Hindlimb muscle (tissue), 1 donor: ENCODE measurements at regions not wholly inside any gene's neighbourhood (a gene's known extent, or its start where the extent isn't known, plus 50 kb on each side); places are given as distances from the start of the nearest gene placed in this dataset.

Experiments used
- DNase-seq: peaks from one replicate; pipeline ENCODE4 v3.0.0-alpha.2; 2013

GRCh38 chr2:9681427-9681817 is 50.6 kb upstream of the YWHAQ start:
- DNase-seq = no peak

- DNase-seq = no peak
These were observed 54.8 kb upstream of the YWHAQ start for GRCh38 chr2:9685637-9686036.

- DNase-seq = no peak
These were observed 55.3 kb upstream of the YWHAQ start for GRCh38 chr2:9686061-9686460.

- DNase-seq = no peak
These were observed 59.5 kb upstream of the YWHAQ start for GRCh38 chr2:9690252-9690651.

- DNase-seq = no peak
These were observed 60.1 kb upstream of the YWHAQ start for GRCh38 chr2:9690716-9691498.

GRCh38 chr2:9692456-9693195 is 61.8 kb upstream of the YWHAQ start:
- DNase-seq = no peak

GRCh38 chr2:9693196-9693491 is 62.3 kb upstream of the YWHAQ start:
- DNase-seq = no peak

- no peak for DNase-seq
These were observed 62.8 kb upstream of the YWHAQ start for GRCh38 chr2:9693646-9694045.

- DNase-seq = no peak
These were observed 64.0 kb upstream of the YWHAQ start for GRCh38 chr2:9694661-9695234.

- no peak for DNase-seq
These were observed 65.1 kb upstream of the YWHAQ start for GRCh38 chr2:9695941-9696340.

- DNase-seq = no peak
These were observed 65.9 kb upstream of the YWHAQ start for GRCh38 chr2:9696731-9697130.

- DNase-seq = no peak
These were observed 67.1 kb upstream of the YWHAQ start for GRCh38 chr2:9697909-9698308.

GRCh38 chr2:9699139-9700108 is 68.6 kb upstream of the YWHAQ start:
- DNase-seq = no peak

GRCh38 chr2:9700109-9700495 is 69.3 kb upstream of the YWHAQ start:
- no peak for DNase-seq

GRCh38 chr2:9702604-9703084 is 71.8 kb upstream of the YWHAQ start:
- DNase-seq = no peak

GRCh38 chr2:9703085-9703678 is 72.4 kb upstream of the YWHAQ start:
- no peak for DNase-seq

- DNase-seq = no peak
These were observed 73.0 kb upstream of the YWHAQ start for GRCh38 chr2:9703701-9704221.

GRCh38 chr2:9704600-9704999 is 73.8 kb upstream of the YWHAQ start:
- no peak for DNase-seq

- DNase-seq = no peak
These were observed 74.4 kb upstream of the YWHAQ start for GRCh38 chr2:9705196-9705595.

GRCh38 chr2:9707008-9707407 is 76.2 kb upstream of the YWHAQ start:
- no peak for DNase-seq

GRCh38 chr2:9707611-9708160 is 76.9 kb upstream of the YWHAQ start:
- DNase-seq = no peak
